Transverse colon (tissue), 4 donors: ENCODE measurements at regions not wholly inside any gene's neighbourhood (a gene's known extent, or its start where the extent isn't known, plus 50 kb on each side); places are given as distances from the start of the nearest gene placed in this dataset.
"Not testable (repeated sequence)": the region's sequence is repeated elsewhere in the genome, so short reads cannot be mapped to it uniquely, and the experiment has no call there.

ENCODE experiments used
- DNase-seq: peaks from one replicate; pipeline ENCODE4 v3.0.0-alpha.2; 2019
- H3K27ac ChIP-seq, 4 donors: fragments of 200-600 bp; sonication (generic); 2 replicates each; pipeline ENCODE4 v1.5.1; 2016 to 2018; ENCODE audit warnings: inconsistent platforms in 4 of 4
- H3K27me3 ChIP-seq: fragments of 200-600 bp; sonication (generic); 2 replicates; pipeline ENCODE4 v1.5.1; 2017; ENCODE audit warnings: inconsistent platforms
- H3K36me3 ChIP-seq, 4 donors: fragments of 200-600 bp; sonication (generic); 2 replicates each; pipeline ENCODE4 v1.5.1; 2017 to 2019; ENCODE audit warnings: inconsistent platforms in 4 of 4
- H3K4me1 ChIP-seq, 4 donors: fragments of 200-600 bp; sonication (generic); 2 replicates each; pipeline ENCODE4 v1.5.1; 2017 to 2020; ENCODE audit warnings: inconsistent platforms in 4 of 4
- H3K4me3 ChIP-seq, 4 donors: fragments of 200-600 bp; sonication (generic); 1 replicate in 1 of 4; 2 replicates in 3 of 4; pipeline versions ENCODE4 v1.5.1 to v1.6.1; 2017 to 2019; ENCODE audit warnings: inconsistent platforms in 4 of 4
- H3K9me3 ChIP-seq, 2 donors: fragments of 200-600 bp; sonication (generic); 2 replicates each; pipeline ENCODE4 v1.5.1; 2017 to 2019; ENCODE audit warnings: inconsistent platforms in 2 of 2
- WGBS, 2 donors: methylation state at CpG; one replicate each; pipeline ENCODE4 v1.1.5; 2018; ENCODE audit warnings: low coverage in 1 of 2; 5-methylcytosine and 5-hydroxymethylcytosine counted together
- in situ Hi-C, 4 donors: fragments of 200-750 bp; cut with MboI; loops; one replicate each; pipeline versions ENCODE4 v1.15.0 to v1.15.1; 2017; ENCODE audit warnings: low sequenced_read_pairs in 3 of 4, low pct_ligation_motif_present in 1 of 4, low pct_unique_long_range_greater_than_20kb in 1 of 4
- intact Hi-C: fragments of 100-400 bp; cut with DNase I; formaldehyde crosslinking; loops from one replicate; pipeline ENCODE4 v1.15.1; 2023; ENCODE audit warnings: low total_unique reads
- TF ChIP-seq, protein P1 (sequence below), 5 experiments: fragments of 200-600 bp in 3 of 5; fragments of 450-650 bp in 2 of 5; sonication (generic) in 3 of 5; IDR thresholded peaks; 1 replicate in 2 of 5; 2 replicates in 3 of 5; pipeline ENCODE4 v1.5.1; 2016 to 2017; ENCODE audit warnings: antibody characterized with exemption in 5 of 5, inconsistent platforms in 3 of 5, mild to moderate bottlenecking in 2 of 5, moderate library complexity in 1 of 5

DNA sequence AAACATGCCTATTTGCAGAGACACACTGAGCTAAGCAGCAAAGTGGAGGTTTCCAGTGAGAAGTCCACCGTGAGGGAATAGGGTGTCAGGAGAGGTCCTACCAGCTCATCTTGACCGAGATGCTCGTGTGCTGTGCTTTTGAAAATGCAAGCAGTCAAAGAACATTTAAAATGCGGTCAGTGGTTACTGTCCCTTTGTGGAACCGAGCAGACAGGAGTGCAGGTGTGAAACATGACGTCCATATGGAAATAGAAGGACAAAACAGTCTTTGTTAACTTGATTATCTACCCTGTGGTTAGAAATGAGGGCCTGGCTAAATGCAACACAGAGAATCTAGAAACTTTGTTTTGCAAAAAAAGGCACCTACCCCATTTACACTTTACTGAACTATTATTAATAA is 473.3 kb downstream of the SPATA31A6 start:
- H3K9me3 ChIP-seq, H3K27ac ChIP-seq, H3K36me3 ChIP-seq, H3K4me1 ChIP-seq, H3K4me3 ChIP-seq, DNase-seq, in situ Hi-C loops, intact Hi-C loops, H3K27me3 ChIP-seq: not testable (repeated sequence)
- 73% methylated on average over 5 of the region's 6 CpGs; no CpG with 5 or more reads in 1 of the 2 donors for WGBS, 2 donors

DNA sequence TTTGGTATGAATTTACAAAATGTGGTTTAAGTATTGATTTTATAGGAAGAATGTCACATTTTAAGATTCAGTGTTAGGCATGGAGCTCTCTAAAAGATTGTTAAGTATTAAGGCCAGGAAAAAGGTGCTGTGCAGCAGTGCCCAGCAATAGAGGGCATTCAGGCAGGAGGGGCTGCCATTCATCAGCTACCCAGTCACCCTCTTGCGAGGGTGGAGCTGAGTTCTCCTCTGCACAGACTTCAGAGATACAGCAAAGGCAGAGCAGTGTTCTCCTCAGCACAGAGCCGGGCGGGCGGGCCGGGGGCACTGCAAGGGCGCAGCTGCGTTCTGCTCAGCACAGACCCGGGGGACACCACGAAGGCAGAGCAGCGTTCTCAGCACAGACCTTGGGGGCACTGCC is 474.0 kb downstream of the SPATA31A6 start:
- H3K4me1 ChIP-seq, H3K36me3 ChIP-seq, H3K27ac ChIP-seq, H3K9me3 ChIP-seq, H3K27me3 ChIP-seq, intact Hi-C loops, DNase-seq, H3K4me3 ChIP-seq, in situ Hi-C loops: not testable (repeated sequence)
- no CpG with 5 or more reads among the region's 10 CpGs for WGBS, 2 donors

DNA sequence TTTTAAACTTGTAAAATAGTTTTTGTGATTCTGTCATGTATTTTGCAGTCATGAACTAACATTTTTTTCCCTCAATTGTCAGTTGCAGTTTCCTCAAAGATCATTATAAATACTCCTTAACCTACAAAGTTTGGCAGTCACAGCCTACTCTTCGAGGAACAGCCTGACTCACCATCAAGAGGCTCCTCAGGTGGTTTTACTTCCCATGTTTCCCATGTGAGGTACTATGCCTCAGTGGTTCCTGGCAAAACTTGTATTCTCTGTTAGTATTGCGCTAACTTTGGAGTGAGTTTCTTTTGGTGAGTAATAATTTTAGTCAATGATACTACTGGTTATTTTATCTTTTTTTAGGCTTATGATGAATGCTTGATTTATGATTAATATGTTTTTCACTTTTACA is 513.7 kb downstream of the SPATA31A6 start:
- H3K27ac ChIP-seq, H3K4me3 ChIP-seq, H3K4me1 ChIP-seq, DNase-seq, H3K36me3 ChIP-seq, in situ Hi-C loops, H3K9me3 ChIP-seq, H3K27me3 ChIP-seq, intact Hi-C loops: not testable (repeated sequence)
- 75% methylated on average over 2 of the region's 2 CpGs; no CpG with 5 or more reads in 1 of the 2 donors for WGBS, 2 donors

DNA sequence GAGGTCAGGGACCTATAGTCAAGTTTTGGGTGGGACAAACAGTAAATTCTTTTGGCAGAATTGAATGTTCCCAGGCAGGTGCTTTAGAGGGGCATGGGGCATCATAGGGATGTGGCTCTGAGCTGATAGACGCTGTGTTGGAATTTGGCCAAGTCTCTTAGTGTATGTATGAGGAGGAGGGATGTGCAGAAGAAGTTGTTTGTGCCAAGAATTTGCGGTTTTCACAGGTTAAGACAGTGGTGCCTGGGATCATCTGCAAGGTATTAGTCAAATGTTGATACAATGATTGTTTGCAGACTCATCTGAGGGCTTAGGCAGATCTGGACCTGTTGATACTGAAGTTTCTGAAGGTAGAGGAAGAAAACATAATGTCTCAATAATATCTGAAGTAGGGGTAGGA is 519.4 kb downstream of the SPATA31A6 start:
- in situ Hi-C loops = not testable (repeated sequence)

DNA sequence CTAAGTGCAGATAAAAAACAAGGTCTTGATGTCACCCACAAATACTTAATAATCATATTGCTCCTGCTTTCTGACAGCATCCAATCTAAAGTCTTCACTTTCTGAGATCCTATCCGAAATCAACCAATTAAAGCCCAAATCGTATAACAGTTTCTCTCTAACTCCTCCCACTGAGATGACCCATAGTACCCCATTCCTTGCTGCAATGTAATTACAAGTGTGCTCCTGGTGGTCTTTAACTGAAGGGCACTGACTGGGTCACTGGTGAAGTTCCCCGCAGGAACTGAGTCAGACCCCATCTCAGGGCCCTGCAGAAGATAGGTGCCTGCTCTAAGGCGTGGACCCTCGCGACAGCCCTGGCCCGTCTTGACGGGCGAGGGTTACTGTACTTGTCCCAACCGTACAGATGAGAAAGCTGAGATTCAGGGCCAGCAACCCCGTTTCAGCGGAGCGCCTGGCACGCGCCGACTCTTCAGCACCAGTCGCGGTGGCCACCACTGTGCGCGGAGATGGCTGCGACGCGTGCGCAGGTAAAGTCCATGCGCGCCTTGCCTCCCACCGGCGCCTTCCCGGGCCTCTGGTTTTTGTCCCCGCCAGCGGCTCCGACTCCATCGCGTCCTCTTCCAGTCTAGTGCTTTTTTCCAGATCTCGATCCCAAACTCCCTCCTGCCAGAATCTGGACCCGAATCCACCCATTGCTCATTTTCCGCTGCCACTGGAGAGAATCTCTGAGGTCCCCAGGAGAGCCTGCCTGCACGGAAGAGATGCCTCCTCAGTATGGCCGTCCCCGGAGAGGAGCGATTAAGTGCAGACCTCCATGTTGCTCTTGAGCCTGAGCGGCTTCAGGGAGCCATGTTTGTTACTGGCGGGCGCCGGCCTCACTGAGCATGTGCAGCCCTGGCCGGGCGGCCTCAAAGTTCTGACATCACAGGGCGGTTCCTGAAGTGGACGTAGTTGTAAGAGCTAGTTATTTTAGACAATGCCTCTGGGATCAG is 541.7 kb downstream of the SPATA31A6 start:
- H3K9me3 ChIP-seq, H3K27me3 ChIP-seq, H3K4me3 ChIP-seq, H3K4me1 ChIP-seq, H3K27ac ChIP-seq, in situ Hi-C loops, intact Hi-C loops, H3K36me3 ChIP-seq: not testable (repeated sequence)
- WGBS, 2 donors = 49% methylated on average over 15 of the region's 49 CpGs; no CpG with 5 or more reads in 1 of the 2 donors
- DNase-seq = peak; percentile 21

More for the DNA sequence above, 519.4 kb downstream of the SPATA31A6 start:
- H3K27me3 ChIP-seq, intact Hi-C loops, DNase-seq, H3K36me3 ChIP-seq, H3K4me3 ChIP-seq, H3K9me3 ChIP-seq, H3K27ac ChIP-seq, H3K4me1 ChIP-seq: not testable (repeated sequence)
- WGBS, 2 donors = 43% methylated on average over 2 of the region's 2 CpGs; no CpG with 5 or more reads in 1 of the 2 donors

DNA sequence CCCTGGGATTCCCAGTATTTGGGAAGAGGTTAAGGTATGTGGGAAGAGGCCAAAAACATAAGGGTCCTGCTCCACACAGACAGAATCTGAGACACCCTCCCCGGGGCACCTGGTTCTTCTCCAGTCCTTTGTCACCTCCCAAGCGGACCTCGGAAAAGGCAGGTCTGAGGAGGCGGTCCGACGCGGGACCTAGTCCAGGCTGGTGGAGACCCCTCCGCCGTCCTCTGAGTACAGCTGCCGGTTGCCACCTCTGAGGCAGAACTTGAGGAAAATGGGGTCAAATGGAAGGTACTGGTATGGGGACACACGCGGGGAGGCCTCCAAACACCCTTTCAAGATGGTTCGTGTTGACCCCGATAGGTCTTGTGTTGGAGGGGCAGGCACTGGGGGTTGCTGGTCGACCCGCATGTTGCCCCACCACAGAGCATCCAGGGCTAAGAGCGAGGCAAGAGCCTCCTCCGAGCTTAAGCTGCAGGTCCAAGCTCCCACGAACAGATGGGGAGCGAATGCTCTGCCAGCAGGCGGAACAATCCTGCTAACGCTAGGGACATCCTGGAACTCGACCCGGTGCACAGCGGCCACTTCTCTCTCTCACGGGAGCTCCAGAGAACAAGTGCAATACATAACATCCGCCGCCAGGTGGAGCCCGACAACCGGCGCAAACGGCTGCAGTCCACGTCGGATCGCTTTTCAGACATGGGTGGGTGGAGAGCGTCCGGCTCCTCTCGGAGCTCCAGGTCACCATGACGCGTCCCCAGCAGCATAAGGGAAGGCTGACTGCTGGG is 559.8 kb downstream of the SPATA31A6 start:
- not testable (repeated sequence) for H3K4me3 ChIP-seq, H3K36me3 ChIP-seq
- TF ChIP-seq, protein P1, sequence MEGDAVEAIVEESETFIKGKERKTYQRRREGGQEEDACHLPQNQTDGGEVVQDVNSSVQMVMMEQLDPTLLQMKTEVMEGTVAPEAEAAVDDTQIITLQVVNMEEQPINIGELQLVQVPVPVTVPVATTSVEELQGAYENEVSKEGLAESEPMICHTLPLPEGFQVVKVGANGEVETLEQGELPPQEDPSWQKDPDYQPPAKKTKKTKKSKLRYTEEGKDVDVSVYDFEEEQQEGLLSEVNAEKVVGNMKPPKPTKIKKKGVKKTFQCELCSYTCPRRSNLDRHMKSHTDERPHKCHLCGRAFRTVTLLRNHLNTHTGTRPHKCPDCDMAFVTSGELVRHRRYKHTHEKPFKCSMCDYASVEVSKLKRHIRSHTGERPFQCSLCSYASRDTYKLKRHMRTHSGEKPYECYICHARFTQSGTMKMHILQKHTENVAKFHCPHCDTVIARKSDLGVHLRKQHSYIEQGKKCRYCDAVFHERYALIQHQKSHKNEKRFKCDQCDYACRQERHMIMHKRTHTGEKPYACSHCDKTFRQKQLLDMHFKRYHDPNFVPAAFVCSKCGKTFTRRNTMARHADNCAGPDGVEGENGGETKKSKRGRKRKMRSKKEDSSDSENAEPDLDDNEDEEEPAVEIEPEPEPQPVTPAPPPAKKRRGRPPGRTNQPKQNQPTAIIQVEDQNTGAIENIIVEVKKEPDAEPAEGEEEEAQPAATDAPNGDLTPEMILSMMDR (IDR thresholded peaks at IDR 0.05) = peak; percentile 58 to 81 (median 67)

DNA sequence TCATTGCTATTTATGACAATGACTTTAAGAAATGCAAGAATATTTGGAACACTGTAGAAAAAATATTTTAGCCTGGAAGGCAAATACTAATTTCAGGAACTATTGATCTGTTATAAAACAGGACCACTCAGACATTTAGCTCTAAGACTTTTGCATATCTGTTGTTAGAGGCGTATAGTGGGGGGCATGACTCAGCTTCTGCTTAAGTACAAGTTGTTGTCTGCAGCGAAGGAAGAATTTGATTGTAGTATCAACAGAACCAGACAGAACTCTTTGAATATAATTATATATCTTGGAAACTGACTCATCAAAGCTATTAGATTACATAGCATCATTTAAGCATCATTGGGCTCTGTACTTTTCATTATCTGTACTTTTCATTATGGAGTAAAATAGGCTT is 573.8 kb downstream of the SPATA31A6 start:
- in situ Hi-C loops, H3K4me1 ChIP-seq, intact Hi-C loops, H3K27me3 ChIP-seq, H3K9me3 ChIP-seq, H3K27ac ChIP-seq, DNase-seq, H3K4me3 ChIP-seq, H3K36me3 ChIP-seq: not testable (repeated sequence)
- 80 to 83% methylated on average over 1 to 2 of the region's 2 CpGs for WGBS, 2 donors

More for the DNA sequence above, 559.8 kb downstream of the SPATA31A6 start:
- DNase-seq = peak; percentile 57
- H3K9me3 ChIP-seq, H3K4me1 ChIP-seq, H3K27ac ChIP-seq, H3K27me3 ChIP-seq, intact Hi-C loops, in situ Hi-C loops: not testable (repeated sequence)
- 72% methylated on average over 16 of the region's 40 CpGs; no CpG with 5 or more reads in 1 of the 2 donors for WGBS, 2 donors

DNA sequence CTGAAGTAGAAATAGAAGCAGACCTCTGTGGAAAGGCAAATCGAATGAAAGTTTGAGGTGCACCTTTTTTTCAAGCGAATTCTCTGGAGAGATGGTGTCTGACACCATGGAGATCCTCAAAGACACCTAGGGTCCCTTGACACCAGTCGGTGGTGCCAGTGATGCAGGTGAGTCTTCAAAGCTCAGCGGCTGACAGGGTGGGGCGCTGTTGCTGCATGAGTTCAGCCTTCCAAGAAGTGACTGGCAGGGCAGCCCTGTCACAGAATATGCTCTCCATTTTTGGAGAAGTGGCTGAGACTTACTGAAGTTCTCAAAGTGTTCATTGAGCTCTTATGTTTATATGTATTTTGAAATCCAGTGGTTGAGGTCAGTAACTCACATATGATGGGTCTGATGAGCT is 575.9 kb downstream of the SPATA31A6 start:
- H3K27me3 ChIP-seq, H3K4me3 ChIP-seq, H3K4me1 ChIP-seq, H3K27ac ChIP-seq, in situ Hi-C loops, H3K36me3 ChIP-seq, H3K9me3 ChIP-seq, intact Hi-C loops, DNase-seq: not testable (repeated sequence)
- WGBS, 2 donors = 29 to 53% methylated on average over 2 to 5 of the region's 5 CpGs

DNA sequence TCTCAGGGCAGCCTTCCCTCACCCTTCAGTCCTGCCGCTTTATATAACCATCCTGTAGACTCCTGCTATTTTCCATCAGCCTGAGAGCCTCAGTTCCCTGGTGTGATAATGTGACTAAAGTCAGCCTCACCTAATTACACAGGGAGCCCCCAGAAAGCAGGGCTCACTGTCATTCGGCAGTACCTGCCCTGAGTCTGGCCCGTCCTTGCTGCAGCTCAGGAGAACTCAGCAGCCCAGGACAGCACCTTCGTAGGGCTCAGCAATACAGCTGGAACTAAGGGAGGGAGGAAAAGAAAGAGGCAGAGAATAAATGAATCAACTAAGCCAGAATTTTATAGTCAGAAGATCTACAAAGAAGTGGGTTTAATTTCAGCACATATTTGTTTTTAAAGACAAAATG is 598.7 kb downstream of the SPATA31A6 start:
- H3K9me3 ChIP-seq, in situ Hi-C loops, H3K27ac ChIP-seq, DNase-seq, H3K36me3 ChIP-seq, H3K4me1 ChIP-seq, H3K4me3 ChIP-seq, H3K27me3 ChIP-seq, intact Hi-C loops: not testable (repeated sequence)
- WGBS, 2 donors = 67% methylated on average over 3 of the region's 4 CpGs; no CpG with 5 or more reads in 1 of the 2 donors
